Neuronal stem cell (in vitro differentiated cells): ENCODE measurements at regions not wholly inside any gene's neighbourhood (a gene's known extent, or its start where the extent isn't known, plus 50 kb on each side); places are given as distances from the start of the nearest gene placed in this dataset.

Source experiments
- DNase-seq: peaks from one replicate; pipeline ENCODE4 v3.0.0-alpha.2; 2013; ENCODE audit warnings: low spot score
- H2AFZ ChIP-seq: one replicate; pipeline ENCODE4 v1.6.1; 2013; ENCODE audit warnings: mild to moderate bottlenecking, low read length, inconsistent platforms
- H2AK5ac ChIP-seq: 2 replicates; pipeline ENCODE4 v1.6.1; 2013; ENCODE audit warnings: low read depth, mild to moderate bottlenecking, inconsistent platforms, low read length, moderate library complexity, mixed read lengths
- H2BK120ac ChIP-seq: 2 replicates; pipeline ENCODE4 v1.6.1; 2013; ENCODE audit warnings: low read depth, mild to moderate bottlenecking, inconsistent platforms, low read length, moderate library complexity, mixed read lengths
- H2BK12ac ChIP-seq: one replicate; pipeline ENCODE4 v1.6.1; 2013; ENCODE audit warnings: low read length, inconsistent platforms
- H2BK15ac ChIP-seq: 2 replicates; pipeline ENCODE4 v1.6.1; 2013; ENCODE audit warnings: mild to moderate bottlenecking, low read length, inconsistent platforms, mixed read lengths
- H2BK5ac ChIP-seq: one replicate; pipeline ENCODE4 v1.6.1; 2013; ENCODE audit warnings: inconsistent platforms, mild to moderate bottlenecking, low read length, moderate library complexity
- H3K14ac ChIP-seq: one replicate; pipeline ENCODE4 v1.6.1; 2013; ENCODE audit warnings: low read length, inconsistent platforms
- H3K18ac ChIP-seq: 2 replicates; pipeline ENCODE4 v1.6.1; 2013; ENCODE audit warnings: low read length, inconsistent platforms
- H3K23ac ChIP-seq: 2 replicates; pipeline ENCODE4 v1.6.1; 2013; ENCODE audit warnings: low read depth, mild to moderate bottlenecking, mixed read lengths, low read length, inconsistent platforms; ENCODE audit not compliant: poor library complexity
- H3K27ac ChIP-seq: replicated peaks from 3 replicates; pipeline ENCODE4 v1.5.1; 2013; ENCODE audit warnings: low read length, inconsistent platforms
- H3K27me3 ChIP-seq, 3 experiments: 2 replicates each; pipeline ENCODE4 v1.6.1; 2013; ENCODE audit warnings: low read length in 3 of 3, mild to moderate bottlenecking in 2 of 3, inconsistent platforms in 1 of 3, low read depth in 1 of 3, mixed read lengths in 1 of 3, moderate library complexity in 1 of 3; ENCODE audit not compliant: control insufficient read depth in 3 of 3, insufficient read depth in 3 of 3
- H3K36me3 ChIP-seq, 2 donors: replicated peaks in 1 of 2; 2 replicates each; pipeline ENCODE4 v1.6.1; 2013; ENCODE audit warnings: low read length in 2 of 2; ENCODE audit not compliant: control insufficient read depth in 2 of 2, insufficient read depth in 2 of 2
- H3K4ac ChIP-seq: 2 replicates; pipeline ENCODE4 v1.6.1; 2013; ENCODE audit warnings: inconsistent platforms, mild to moderate bottlenecking, low read length, moderate library complexity
- H3K4me1 ChIP-seq, 2 donors: 1 replicate in 1 of 2; 2 replicates in 1 of 2; pipeline ENCODE4 v1.6.1; 2013; ENCODE audit warnings: low read length in 2 of 2, low read depth in 1 of 2; ENCODE audit not compliant: control insufficient read depth in 2 of 2, insufficient read depth in 1 of 2
- H3K4me2 ChIP-seq: one replicate; pipeline ENCODE4 v1.6.1; 2013; ENCODE audit warnings: mild to moderate bottlenecking, low read length, inconsistent platforms; ENCODE audit not compliant: insufficient read depth, poor library complexity, severe bottlenecking
- H3K4me3 ChIP-seq, 2 donors: 2 replicates each; pipeline ENCODE4 v1.5.1; 2013; ENCODE audit warnings: low read length in 2 of 2, mild to moderate bottlenecking in 2 of 2, inconsistent platforms in 1 of 2, moderate library complexity in 1 of 2
- H3K79me1 ChIP-seq: one replicate; pipeline ENCODE4 v1.6.1; 2013; ENCODE audit warnings: low read depth, mild to moderate bottlenecking, inconsistent platforms, low read length, moderate library complexity
- H3K9ac ChIP-seq: one replicate; pipeline ENCODE4 v1.6.1; 2013; ENCODE audit warnings: mild to moderate bottlenecking, low read depth, low read length, inconsistent platforms; ENCODE audit not compliant: poor library complexity
- H3K9me3 ChIP-seq, 2 donors: replicated peaks in 1 of 2; 2 replicates each; pipeline versions ENCODE3 to v1.6.1; 2013; ENCODE audit warnings: low read length in 2 of 2, mild to moderate bottlenecking in 2 of 2, inconsistent platforms in 1 of 2, low read depth in 1 of 2, mixed read lengths in 1 of 2, moderate library complexity in 1 of 2; ENCODE audit not compliant: control insufficient read depth in 2 of 2, insufficient read depth in 1 of 2
- H4K8ac ChIP-seq: one replicate; pipeline ENCODE4 v1.6.1; 2013; ENCODE audit warnings: low read depth, mild to moderate bottlenecking, inconsistent platforms, low read length, moderate library complexity
- H4K91ac ChIP-seq: one replicate; pipeline ENCODE4 v1.6.1; 2013; ENCODE audit warnings: low read length, low read depth, mild to moderate bottlenecking, inconsistent platforms; ENCODE audit not compliant: poor library complexity
- WGBS, 2 donors: extraction: QIAGEN DNeasy Blood & Tissue Kit; methylation state at CpG; one replicate each; pipeline ENCODE4 v1.1.7; 2013; ENCODE audit warnings: missing lambda C conversion rate in 2 of 2, mixed read lengths in 1 of 2; ENCODE audit not compliant: insufficient read length in 2 of 2, insufficient replicate concordance in 1 of 2; ENCODE audit errors: extremely low coverage in 2 of 2; 5-methylcytosine and 5-hydroxymethylcytosine counted together

- H3K27ac ChIP-seq: no peak overlapping the region
- H3K23ac ChIP-seq: no peak overlapping the region
- no peak overlapping the region for H2AK5ac ChIP-seq
- H3K36me3 ChIP-seq: no peaks in the 10 kb centered on the region
- H2BK12ac ChIP-seq: no peak overlapping the region
- H2AFZ ChIP-seq: no peak overlapping the region
- H3K9me3 ChIP-seq: no peaks in the 10 kb centered on the region
- H2BK5ac ChIP-seq: no peak overlapping the region
- no peak overlapping the region for H2BK15ac ChIP-seq
- no peak overlapping the region for H3K18ac ChIP-seq
- no peak overlapping the region for H4K8ac ChIP-seq
- no CpG with 5 or more reads among the region's 1 CpG for WGBS, 2 donors
- H3K79me1 ChIP-seq: no peaks in the 10 kb centered on the region
- DNase-seq: no peak
- H3K27me3 ChIP-seq: no peaks in the 10 kb centered on the region
- H3K4ac ChIP-seq: no peak overlapping the region
- no peak overlapping the region for H4K91ac ChIP-seq
- H3K4me1 ChIP-seq: peaks cover 3 to 12% of the 10 kb centered on the region in 2 donors
- H3K14ac ChIP-seq: no peak overlapping the region
- H2BK120ac ChIP-seq: no peak overlapping the region
- H3K4me2 ChIP-seq: no peak overlapping the region
- no peak overlapping the region for H3K9ac ChIP-seq
- no peak overlapping the region for H3K4me3 ChIP-seq
Measured at GRCh38 chr14:53327716-53328115, 174.6 kb upstream of the DDHD1 start.

GRCh38 chr14:53325176-53325806 is 172.2 kb upstream of the DDHD1 start:
- Histone ChIP-seq H3K27ac (no peak overlapping the region), H3K9ac (no peak overlapping the region), H3K79me1 (no peaks in the 10 kb centered on the region), H3K36me3 (no peaks in the 10 kb centered on the region), H2AK5ac (no peak overlapping the region), H3K23ac (no peak overlapping the region), H3K14ac (no peak overlapping the region), H3K27me3 (no peaks in the 10 kb centered on the region), H3K4ac (no peak overlapping the region), H3K9me3 (no peaks in the 10 kb centered on the region), H2BK120ac (no peak overlapping the region), H4K8ac (no peak overlapping the region), H2AFZ (no peak overlapping the region), H2BK12ac (no peak overlapping the region), H2BK15ac (no peak overlapping the region), H3K18ac (no peak overlapping the region), H4K91ac (no peak overlapping the region), H2BK5ac (no peak overlapping the region), H3K4me3 (no peak overlapping the region), H3K4me2 (no peak overlapping the region), H3K4me1 (peaks cover 1 to 12% of the 10 kb centered on the region in 2 donors)
- DNase-seq: no peak

DNA sequence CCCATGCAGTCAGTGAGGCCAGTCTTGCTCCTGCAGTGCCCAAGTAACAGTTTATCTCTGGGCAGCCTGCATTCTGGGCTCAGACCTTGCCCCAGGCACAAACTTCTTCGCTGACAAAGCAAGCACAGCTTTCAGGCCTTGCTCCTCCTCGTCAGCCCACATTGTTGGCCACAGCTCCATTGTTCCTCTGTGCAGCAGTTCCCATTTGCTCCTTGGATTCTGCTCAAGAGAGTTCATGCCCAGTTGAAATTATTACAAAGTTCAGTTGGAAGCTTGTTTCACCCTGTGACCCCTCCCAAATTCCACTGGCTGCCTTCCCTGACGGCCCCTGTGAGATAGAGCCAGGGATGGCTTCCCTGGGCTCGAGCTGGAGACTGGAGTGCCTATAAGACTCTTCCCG is 163.4 kb upstream of the DDHD1 start:
- no peak overlapping the region for H3K23ac ChIP-seq
- no peak overlapping the region for H3K9ac ChIP-seq
- H2BK120ac ChIP-seq: no peak overlapping the region
- no peak overlapping the region for H2BK5ac ChIP-seq
- H3K4ac ChIP-seq: no peak overlapping the region
- H3K4me3 ChIP-seq: no peak overlapping the region
- no peak overlapping the region for H2AK5ac ChIP-seq
- no peak overlapping the region for H2BK12ac ChIP-seq
- no peak overlapping the region for H2BK15ac ChIP-seq
- DNase-seq: no peak
- H4K8ac ChIP-seq: no peak overlapping the region
- no peak overlapping the region for H3K4me2 ChIP-seq
- H3K36me3 ChIP-seq: peaks cover 0 to 3% of the 10 kb centered on the region in 2 donors
- no peaks in the 10 kb centered on the region for H3K4me1 ChIP-seq
- no peak overlapping the region for H2AFZ ChIP-seq
- no peak overlapping the region for H4K91ac ChIP-seq
- no peak overlapping the region for H3K14ac ChIP-seq
- no peak overlapping the region for H3K27ac ChIP-seq
- no peaks in the 10 kb centered on the region for H3K27me3 ChIP-seq
- no peaks in the 10 kb centered on the region for H3K79me1 ChIP-seq
- no CpG with 5 or more reads among the region's 5 CpGs for WGBS, 2 donors
- H3K18ac ChIP-seq: peak overlapping the region; percentile 49
- peaks cover 7 to 42% of the 10 kb centered on the region in 2 donors for H3K9me3 ChIP-seq

DNA sequence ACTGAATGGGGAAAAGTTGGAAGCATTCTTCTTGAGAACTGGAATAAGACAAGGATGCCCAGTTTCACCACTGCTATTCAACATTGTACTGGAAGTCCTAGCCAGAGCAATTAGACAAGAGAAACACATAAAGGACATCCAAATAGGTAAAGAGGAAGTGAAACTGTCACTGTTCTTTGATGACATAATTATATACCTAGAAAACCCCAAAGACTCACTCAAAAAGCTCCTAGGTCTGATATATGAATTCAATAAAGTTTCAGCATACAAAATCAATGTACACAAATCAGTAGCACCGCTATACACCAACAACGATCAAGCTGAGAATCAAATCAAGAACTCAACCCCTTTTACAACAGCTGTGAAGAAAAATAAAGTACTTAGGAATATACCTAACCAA is 157.3 kb upstream of the DDHD1 start:
- H2BK15ac ChIP-seq: no peak overlapping the region
- no CpG with 5 or more reads among the region's 2 CpGs for whole genome bisulfite sequencing, 2 donors
- no peak overlapping the region for H2BK5ac ChIP-seq
- H4K8ac ChIP-seq: no peak overlapping the region
- H3K9ac ChIP-seq: no peak overlapping the region
- H2AFZ ChIP-seq: no peak overlapping the region
- no peak overlapping the region for H3K4ac ChIP-seq
- DNase-seq: no peak
- no peak overlapping the region for H3K4me3 ChIP-seq
- H3K4me1 ChIP-seq: peaks cover 9 to 14% of the 10 kb centered on the region in 2 donors
- no peak overlapping the region for H2AK5ac ChIP-seq
- H3K27ac ChIP-seq: no peak overlapping the region
- no peak overlapping the region for H3K23ac ChIP-seq
- no peak overlapping the region for H3K14ac ChIP-seq
- no peak overlapping the region for H2BK120ac ChIP-seq
- no peaks in the 10 kb centered on the region for H3K79me1 ChIP-seq
- no peak overlapping the region for H3K4me2 ChIP-seq
- no peaks in the 10 kb centered on the region for H3K36me3 ChIP-seq
- no peak overlapping the region for H4K91ac ChIP-seq
- H2BK12ac ChIP-seq: no peak overlapping the region
- H3K27me3 ChIP-seq: no peaks in the 10 kb centered on the region
- H3K9me3 ChIP-seq: peaks cover 0 to 34% of the 10 kb centered on the region in 2 donors
- no peak overlapping the region for H3K18ac ChIP-seq
